Suprapubic skin (tissue), 4 donors: ENCODE measurements at regions not wholly inside any gene's neighbourhood (a gene's known extent, or its start where the extent isn't known, plus 50 kb on each side); places are given as distances from the start of the nearest gene placed in this dataset.

Source experiments
- DNase-seq, 2 donors: peaks; one replicate each; pipeline ENCODE4 v3.0.0-alpha.2; 2019; ENCODE audit warnings: low spot score in 2 of 2
- H3K27ac ChIP-seq: fragments of 200-600 bp; sonication (generic); one replicate; pipeline ENCODE4 v1.5.1; 2019
- H3K27me3 ChIP-seq: fragments of 200-600 bp; sonication (generic); one replicate; pipeline ENCODE4 v1.5.1; 2019
- H3K36me3 ChIP-seq: fragments of 200-600 bp; sonication (generic); one replicate; pipeline ENCODE4 v1.5.1; 2019
- H3K4me1 ChIP-seq: fragments of 200-600 bp; sonication (generic); one replicate; pipeline ENCODE4 v1.5.1; 2019
- H3K4me3 ChIP-seq: fragments of 200-600 bp; sonication (generic); one replicate; pipeline ENCODE4 v1.5.1; 2019; ENCODE audit warnings: mild to moderate bottlenecking
- H3K9me3 ChIP-seq: fragments of 200-600 bp; sonication (generic); one replicate; pipeline ENCODE4 v1.5.1; 2019
- CTCF ChIP-seq, 2 donors: fragments of 200-600 bp in 1 of 2; fragments of 450-650 bp in 1 of 2; sonication (generic) in 1 of 2; IDR thresholded peaks; one replicate each; pipeline ENCODE4 v1.5.1; 2016 to 2019; ENCODE audit warnings: antibody characterized with exemption in 2 of 2, mild to moderate bottlenecking in 1 of 2, moderate library complexity in 1 of 2
- EP300 ChIP-seq: sonication (generic); formaldehyde crosslinking; IDR thresholded peaks from one replicate; pipeline ENCODE4 v1.6.1; 2017; ENCODE audit warnings: antibody characterized with exemption
- POLR2A ChIP-seq, 2 donors: fragments of 450-650 bp; IDR thresholded peaks; one replicate each; pipeline ENCODE4 v1.6.1; 2017; ENCODE audit warnings: antibody characterized with exemption in 2 of 2, mild to moderate bottlenecking in 2 of 2, moderate library complexity in 2 of 2
- POLR2AphosphoS5 ChIP-seq, 3 donors: sonication (generic); formaldehyde crosslinking; IDR thresholded peaks; one replicate each; pipeline ENCODE4 v1.6.1; 2017; ENCODE audit warnings: antibody characterized with exemption in 3 of 3
- WGBS: methylation state at CpG from one replicate; pipeline ENCODE4 v1.1.5; 2018; 5-methylcytosine and 5-hydroxymethylcytosine counted together

- Histone ChIP-seq H3K36me3 (no peaks in the 10 kb centered on the region), H3K9me3 (no peaks in the 10 kb centered on the region), H3K27me3 (no peaks in the 10 kb centered on the region), H3K4me1 (no peaks in the 10 kb centered on the region), H3K27ac (no peak overlapping the region), H3K4me3 (no peak overlapping the region)
- DNase-seq, result no peak
- no peak for TF ChIP-seq EP300
- no peak for TF ChIP-seq POLR2AphosphoS5 (IDR thresholded peaks at IDR 0.05)
- no peak for TF ChIP-seq POLR2A (IDR thresholded peaks at IDR 0.05)
- TF ChIP-seq CTCF (IDR thresholded peaks at IDR 0.05), result no peak
- 68% methylated on average over 8 of the region's 8 CpGs for WGBS
These were observed 219.6 kb upstream of the NETO1 start for GRCh38 chr18:73087282-73087977.

- H3K27ac ChIP-seq, result no peak overlapping the region
- DNase-seq, result no peak
- no peak overlapping the region for H3K4me3 ChIP-seq
- TF ChIP-seq POLR2AphosphoS5 (IDR thresholded peaks at IDR 0.05) (no peak), EP300 (no peak), CTCF (IDR thresholded peaks at IDR 0.05) (no peak), POLR2A (IDR thresholded peaks at IDR 0.05) (no peak)
- H3K27me3 ChIP-seq, result no peaks in the 10 kb centered on the region
- 83% methylated on average over 2 of the region's 2 CpGs for WGBS
- no peaks in the 10 kb centered on the region for H3K36me3 ChIP-seq
- H3K9me3 ChIP-seq, result no peaks in the 10 kb centered on the region
- H3K4me1 ChIP-seq, result no peaks in the 10 kb centered on the region
These were observed 212.1 kb upstream of the NETO1 start for GRCh38 chr18:73079920-73080319.

- TF ChIP-seq POLR2A (IDR thresholded peaks at IDR 0.05) (no peak), CTCF (IDR thresholded peaks at IDR 0.05) (no peak), POLR2AphosphoS5 (IDR thresholded peaks at IDR 0.05) (no peak), EP300 (no peak)
- Histone ChIP-seq H3K27me3 (no peaks in the 10 kb centered on the region), H3K4me3 (no peak overlapping the region), H3K27ac (no peak overlapping the region), H3K4me1 (no peaks in the 10 kb centered on the region), H3K9me3 (no peaks in the 10 kb centered on the region), H3K36me3 (no peaks in the 10 kb centered on the region)
- no peak for DNase-seq
- 30% methylated on average over 4 of the region's 4 CpGs for WGBS
These were observed 193.0 kb upstream of the NETO1 start for GRCh38 chr18:73060666-73061288.

GRCh38 chr18:73059280-73059679 lies 191.5 kb upstream of the NETO1 start:
- DNase-seq, result no peak
- no peak for TF ChIP-seq EP300
- TF ChIP-seq POLR2A (IDR thresholded peaks at IDR 0.05), result no peak
- TF ChIP-seq POLR2AphosphoS5 (IDR thresholded peaks at IDR 0.05), result no peak
- no peak for TF ChIP-seq CTCF (IDR thresholded peaks at IDR 0.05)
- 48% methylated on average over 2 of the region's 2 CpGs for WGBS
- Histone ChIP-seq H3K36me3 (no peaks in the 10 kb centered on the region), H3K4me3 (no peak overlapping the region), H3K27ac (no peak overlapping the region), H3K4me1 (no peaks in the 10 kb centered on the region), H3K9me3 (no peaks in the 10 kb centered on the region), H3K27me3 (no peaks in the 10 kb centered on the region)

GRCh38 chr18:73047688-73048087 lies 179.9 kb upstream of the NETO1 start:
- no peaks in the 10 kb centered on the region for H3K9me3 ChIP-seq
- no peak overlapping the region for H3K27ac ChIP-seq
- no peak for DNase-seq
- H3K4me1 ChIP-seq, result no peaks in the 10 kb centered on the region
- H3K27me3 ChIP-seq, result no peaks in the 10 kb centered on the region
- no peak for TF ChIP-seq POLR2A (IDR thresholded peaks at IDR 0.05)
- no peak for TF ChIP-seq EP300
- TF ChIP-seq POLR2AphosphoS5 (IDR thresholded peaks at IDR 0.05), result no peak
- no peak for TF ChIP-seq CTCF (IDR thresholded peaks at IDR 0.05)
- no peak overlapping the region for H3K4me3 ChIP-seq
- no peaks in the 10 kb centered on the region for H3K36me3 ChIP-seq
